Fibroblast of skin of left biceps (primary cell): ENCODE measurements at regions not wholly inside any gene's neighbourhood (a gene's known extent, or its start where the extent isn't known, plus 50 kb on each side); places are given as distances from the start of the nearest gene placed in this dataset.

Source experiments
- DNase-seq, 2 experiments: peaks; one replicate each; pipeline ENCODE4 v3.0.0-alpha.2; 2013; ENCODE audit warnings: low read depth in 2 of 2

GRCh38 chr1:87194856-87195255, 133.8 kb upstream of the LMO4 start:
- DNase-seq: no peak

DNA sequence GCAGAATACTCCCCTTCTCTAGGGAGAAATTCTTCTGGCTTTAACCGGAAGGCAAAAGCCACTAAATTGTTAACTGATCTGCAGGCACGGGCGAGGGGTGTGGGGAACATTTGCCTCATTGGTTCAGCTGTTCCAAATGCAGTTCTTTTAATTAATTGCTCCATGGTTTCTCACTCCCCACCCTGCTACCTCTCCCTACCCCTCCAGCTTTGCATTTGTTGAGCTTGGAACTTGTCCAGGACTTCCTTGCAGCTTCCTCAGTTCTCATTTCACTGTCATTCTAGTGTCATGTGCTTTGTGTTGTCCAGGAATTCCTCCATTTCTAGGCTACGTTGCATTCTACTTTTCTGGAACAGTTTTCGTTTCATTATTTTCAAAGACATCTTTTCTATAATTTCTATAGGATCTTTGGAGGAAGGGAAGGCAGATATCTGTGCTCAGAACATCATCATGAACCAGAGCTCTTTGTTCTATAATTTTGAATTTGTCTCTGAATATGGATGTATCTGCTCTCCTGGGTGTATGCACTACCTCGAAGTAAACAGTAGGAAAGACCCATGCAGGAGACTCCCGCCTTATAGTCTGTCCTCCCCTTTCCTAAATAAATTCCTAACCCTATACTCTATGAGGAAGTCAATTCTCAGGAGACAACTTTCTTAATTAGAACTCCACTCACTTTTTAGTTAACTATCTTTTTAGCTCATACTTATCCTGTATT, 132.4 kb upstream of the LMO4 start:
- DNase-seq: no peak

GRCh38 chr1:87197156-87197555, 131.5 kb upstream of the LMO4 start:
- peak in 1 of 2 experiments; percentile 7 for DNase-seq

GRCh38 chr1:87197641-87198040, 131.0 kb upstream of the LMO4 start:
- DNase-seq: no peak

GRCh38 chr1:87200875-87201638, 127.6 kb upstream of the LMO4 start:
- DNase-seq: no peak

GRCh38 chr1:87201768-87202167, 126.9 kb upstream of the LMO4 start:
- no peak for DNase-seq

DNA sequence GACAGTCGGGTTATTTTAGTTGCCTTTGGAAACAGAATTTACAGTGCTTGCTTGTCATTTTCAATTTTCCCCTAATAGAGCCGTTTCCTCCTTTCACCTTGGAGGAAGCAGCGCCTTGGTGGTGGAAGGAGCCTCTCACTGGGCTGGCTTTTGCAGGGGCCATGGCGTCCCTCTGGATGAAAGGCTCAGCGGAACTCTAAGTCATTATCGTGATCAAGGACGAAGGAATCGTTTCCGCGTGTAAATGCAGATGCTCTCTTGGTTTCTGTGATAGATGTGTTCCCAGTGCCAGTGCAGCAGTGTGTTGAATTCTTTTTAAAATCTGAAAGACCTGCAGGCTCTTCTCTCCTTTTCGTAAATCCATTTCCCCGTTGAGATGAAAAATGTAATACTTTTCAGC, 126.2 kb upstream of the LMO4 start:
- DNase-seq: no peak

GRCh38 chr1:87202922-87203655, 125.6 kb upstream of the LMO4 start:
- no peak for DNase-seq

DNA sequence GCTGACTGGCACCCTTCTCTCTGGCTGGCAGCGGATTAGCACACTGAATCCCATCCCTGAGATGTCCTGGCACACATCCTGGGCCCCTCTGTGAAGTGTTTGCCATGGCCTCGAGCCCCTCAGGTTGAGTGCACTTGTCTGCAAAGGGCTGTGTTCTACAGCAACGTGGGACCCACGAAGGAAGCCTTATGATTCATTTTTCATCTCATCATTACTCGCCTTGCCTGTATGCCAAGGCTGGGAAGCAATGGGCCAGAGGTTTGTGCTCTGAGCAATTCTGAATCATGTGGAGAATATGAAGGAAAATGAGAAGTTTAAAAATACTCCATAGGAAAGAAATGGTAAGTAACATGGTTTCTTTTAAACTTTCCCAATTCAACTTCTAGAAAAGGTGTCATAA, 124.8 kb upstream of the LMO4 start:
- DNase-seq: peak in 1 of 2 experiments; percentile 20

DNA sequence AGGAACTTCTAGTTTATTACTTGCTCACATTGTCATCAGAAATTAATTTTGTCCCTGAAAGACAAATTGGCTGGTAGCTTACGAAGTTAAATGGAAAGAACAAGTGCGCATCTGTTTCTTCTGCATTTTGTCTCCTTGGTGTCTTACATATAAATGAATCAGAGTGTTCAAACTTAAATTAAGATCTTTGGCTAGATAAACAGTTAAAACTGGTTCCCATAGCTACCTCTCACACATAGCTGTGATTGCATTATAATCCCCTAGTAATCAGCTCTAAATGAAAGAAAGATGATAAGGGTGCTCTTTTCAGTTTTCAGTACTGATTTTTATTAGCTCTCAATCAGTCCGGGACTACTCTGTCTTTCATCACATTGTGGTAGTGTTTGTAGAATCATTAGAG, 124.2 kb upstream of the LMO4 start:
- no peak for DNase-seq

GRCh38 chr1:87204921-87205320, 123.8 kb upstream of the LMO4 start:
- no peak for DNase-seq

DNA sequence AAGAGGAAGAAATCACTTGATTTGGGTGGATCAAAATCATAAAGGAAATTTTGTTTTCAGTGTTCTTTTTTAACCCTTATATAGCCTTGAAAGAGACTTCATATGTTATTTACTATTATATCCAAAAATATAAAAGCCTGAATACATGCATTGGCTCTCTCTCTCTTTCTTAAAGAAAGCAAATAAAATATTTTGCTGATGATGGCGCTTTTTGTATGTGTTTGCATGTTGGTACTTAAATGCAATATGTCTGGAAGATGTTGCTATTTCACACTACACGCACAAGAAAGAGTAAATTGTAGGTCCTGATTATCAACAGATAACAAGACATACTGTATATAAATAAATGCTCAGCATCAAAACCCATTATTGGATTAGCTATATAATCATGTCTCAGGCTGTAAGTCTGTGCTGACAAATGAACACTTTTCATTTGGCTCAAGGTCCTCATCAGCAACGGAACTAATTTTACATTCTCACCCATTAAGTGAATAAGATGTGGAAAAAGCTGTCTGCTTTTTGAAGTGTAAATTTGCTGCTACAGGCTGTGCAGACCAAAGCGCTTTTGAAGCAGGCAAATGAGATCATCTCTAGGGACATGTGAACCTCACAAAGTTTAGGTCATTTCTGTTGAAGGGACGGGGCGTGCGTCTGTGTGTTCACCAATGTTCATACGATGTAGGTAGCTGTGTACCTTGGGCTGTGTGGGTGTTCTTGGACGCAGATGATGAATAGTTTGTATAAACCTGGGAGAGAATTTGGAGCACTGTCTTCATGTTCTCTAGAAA, 122.4 kb upstream of the LMO4 start:
- no peak for DNase-seq

- no peak for DNase-seq
Measured at GRCh38 chr1:87208080-87208479, 120.6 kb upstream of the LMO4 start.

DNA sequence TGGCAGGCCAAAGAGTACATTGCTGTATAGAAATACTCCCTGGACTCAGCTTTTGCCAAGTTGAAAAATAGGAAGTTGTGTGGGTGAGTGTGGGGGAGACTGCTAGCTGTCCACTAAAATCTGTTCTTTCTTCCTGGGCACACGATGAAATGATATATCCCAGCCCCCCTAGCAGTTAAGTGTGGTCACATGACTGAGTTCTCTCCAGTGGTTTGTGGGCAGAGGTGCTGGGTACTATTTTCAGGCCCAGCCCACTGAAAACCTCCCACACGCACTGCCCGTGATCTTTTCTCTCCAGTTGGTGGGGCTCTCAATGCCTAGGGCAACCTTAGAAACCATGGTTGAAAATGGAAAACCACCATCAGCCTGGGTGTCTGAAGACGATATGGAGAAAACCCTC, 119.7 kb upstream of the LMO4 start:
- no peak for DNase-seq

DNA sequence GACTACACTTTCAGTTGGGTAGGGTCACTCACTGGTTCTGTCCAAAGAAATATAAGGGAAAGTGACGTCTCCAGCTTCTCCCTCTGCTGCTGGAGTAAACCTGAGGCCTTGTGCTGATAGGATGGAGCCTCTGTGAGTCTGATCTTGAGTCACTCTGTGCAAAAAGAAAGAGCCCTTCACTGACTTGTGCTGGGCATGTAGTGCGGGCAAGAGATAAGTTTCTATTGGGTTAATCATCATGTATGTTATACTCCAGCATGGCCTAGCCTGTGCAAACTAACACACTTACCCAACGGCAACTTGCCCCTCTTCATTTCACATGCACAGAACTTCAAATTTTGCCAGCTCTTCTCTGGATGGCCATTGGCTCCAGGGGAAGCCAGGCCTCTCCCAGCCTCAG, 118.5 kb upstream of the LMO4 start:
- no peak for DNase-seq

DNA sequence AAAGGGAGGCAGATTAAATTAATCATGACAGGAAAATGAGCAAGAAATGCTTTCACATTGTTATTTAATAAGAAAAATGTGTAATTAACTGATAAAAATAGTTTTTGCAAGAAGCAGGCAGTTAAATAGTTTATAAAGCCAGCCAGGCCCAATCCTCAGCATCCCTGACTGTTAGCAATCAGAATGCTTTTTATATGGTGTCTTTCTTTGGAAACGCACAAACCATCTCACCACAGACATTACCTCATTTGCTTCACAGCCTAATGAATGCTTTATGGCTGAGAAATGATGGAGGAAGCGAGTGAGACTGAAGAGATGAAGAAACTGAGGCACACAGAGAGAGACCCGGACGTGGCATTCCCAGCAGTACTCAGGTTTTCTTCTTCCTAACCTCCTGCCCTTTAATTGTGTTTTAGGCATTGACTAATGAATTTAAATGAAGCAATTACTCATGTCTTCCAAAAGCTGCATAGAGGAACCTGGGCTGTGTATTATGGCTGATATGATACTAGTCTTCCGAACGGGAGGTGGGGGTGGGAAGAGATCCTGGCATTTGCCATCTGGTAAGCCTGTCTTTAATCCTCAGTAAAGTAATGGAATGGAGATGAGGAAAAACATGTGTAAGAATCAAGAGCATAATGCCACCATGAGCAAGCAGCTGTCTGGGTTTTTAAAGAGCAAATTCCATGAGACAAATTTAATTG, 116.1 kb upstream of the LMO4 start:
- peak in 1 of 2 experiments; percentile 7 for DNase-seq

DNA sequence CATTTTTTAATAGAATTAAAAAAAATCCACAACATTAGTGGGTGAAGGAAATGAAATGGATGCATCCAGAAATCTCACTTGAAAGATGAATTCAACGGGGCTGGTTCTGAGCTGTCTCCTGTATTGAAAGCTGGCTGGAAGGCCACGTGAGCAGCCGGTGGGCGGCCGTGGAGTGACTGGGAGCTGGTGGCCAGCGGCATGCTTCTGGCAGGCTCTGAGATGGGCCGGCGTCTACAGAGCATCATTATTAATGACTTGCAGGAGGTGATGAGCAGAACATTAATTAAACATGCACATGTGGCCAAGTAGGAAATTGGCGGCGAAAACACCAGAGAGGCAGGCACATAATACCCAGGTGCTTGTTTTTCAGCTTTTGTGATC, 115.6 kb upstream of the LMO4 start:
- no peak for DNase-seq

DNA sequence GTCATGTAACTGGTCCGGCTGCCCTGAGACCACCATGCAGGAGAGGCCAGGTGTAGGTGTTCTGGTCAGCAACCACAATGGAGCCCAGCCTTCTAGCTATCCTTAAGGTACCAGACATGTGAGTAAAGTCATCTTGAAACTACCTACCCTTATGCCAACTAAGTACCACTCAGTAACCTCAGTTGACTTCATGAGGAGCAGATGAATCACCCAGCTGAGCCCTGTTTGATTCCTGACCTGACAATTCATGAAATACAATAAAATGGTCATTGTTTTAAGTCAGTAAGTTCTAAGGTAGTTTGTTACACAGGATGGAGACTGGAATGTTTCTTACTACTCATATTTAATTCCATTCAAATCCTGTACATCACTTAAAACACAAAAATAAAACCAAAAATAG, 113.1 kb upstream of the LMO4 start:
- no peak for DNase-seq

GRCh38 chr1:87218618-87219017, 110.1 kb upstream of the LMO4 start:
- no peak for DNase-seq

- DNase-seq: no peak
Measured at GRCh38 chr1:87219141-87219540, 109.5 kb upstream of the LMO4 start.

GRCh38 chr1:87219626-87220025, 109.1 kb upstream of the LMO4 start:
- DNase-seq: no peak
